ENCODE measurements at regions not wholly inside any gene's neighbourhood (a gene's known extent, or its start where the extent isn't known, plus 50 kb on each side); places are given as distances from the start of the nearest gene placed in this dataset.

DNA sequence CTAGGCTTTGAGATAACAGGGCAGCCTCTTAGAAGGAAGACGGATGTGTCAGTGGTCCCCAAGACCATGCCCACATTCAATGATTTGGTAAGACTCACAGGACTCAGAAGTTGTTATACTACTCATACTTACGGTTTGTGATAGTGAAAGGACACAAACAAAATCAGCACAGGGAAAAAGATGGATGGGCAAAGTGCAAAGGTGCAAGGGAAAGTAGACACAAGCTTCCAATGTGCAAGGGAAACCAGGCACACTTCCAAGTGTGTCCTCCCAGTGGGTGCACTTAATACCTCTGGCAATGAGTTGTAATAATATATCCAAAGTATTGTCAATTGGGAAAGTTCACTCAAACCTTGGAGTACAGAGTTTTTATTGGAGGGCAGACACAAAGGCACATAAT is 53.8 kb upstream of the VCX start:
- no peak overlapping the region for H3K4me3 ChIP-seq (ENCODE audit: control insufficient read depth, low read depth, low read length)
- TF ChIP-seq, protein P1, sequence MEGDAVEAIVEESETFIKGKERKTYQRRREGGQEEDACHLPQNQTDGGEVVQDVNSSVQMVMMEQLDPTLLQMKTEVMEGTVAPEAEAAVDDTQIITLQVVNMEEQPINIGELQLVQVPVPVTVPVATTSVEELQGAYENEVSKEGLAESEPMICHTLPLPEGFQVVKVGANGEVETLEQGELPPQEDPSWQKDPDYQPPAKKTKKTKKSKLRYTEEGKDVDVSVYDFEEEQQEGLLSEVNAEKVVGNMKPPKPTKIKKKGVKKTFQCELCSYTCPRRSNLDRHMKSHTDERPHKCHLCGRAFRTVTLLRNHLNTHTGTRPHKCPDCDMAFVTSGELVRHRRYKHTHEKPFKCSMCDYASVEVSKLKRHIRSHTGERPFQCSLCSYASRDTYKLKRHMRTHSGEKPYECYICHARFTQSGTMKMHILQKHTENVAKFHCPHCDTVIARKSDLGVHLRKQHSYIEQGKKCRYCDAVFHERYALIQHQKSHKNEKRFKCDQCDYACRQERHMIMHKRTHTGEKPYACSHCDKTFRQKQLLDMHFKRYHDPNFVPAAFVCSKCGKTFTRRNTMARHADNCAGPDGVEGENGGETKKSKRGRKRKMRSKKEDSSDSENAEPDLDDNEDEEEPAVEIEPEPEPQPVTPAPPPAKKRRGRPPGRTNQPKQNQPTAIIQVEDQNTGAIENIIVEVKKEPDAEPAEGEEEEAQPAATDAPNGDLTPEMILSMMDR (conservative IDR thresholded peaks at IDR 0.05; ENCODE audit: control insufficient read depth, insufficient read depth, low read depth, low read length): no peak
- DNase-seq (ENCODE audit: low read depth): no peak

DNA sequence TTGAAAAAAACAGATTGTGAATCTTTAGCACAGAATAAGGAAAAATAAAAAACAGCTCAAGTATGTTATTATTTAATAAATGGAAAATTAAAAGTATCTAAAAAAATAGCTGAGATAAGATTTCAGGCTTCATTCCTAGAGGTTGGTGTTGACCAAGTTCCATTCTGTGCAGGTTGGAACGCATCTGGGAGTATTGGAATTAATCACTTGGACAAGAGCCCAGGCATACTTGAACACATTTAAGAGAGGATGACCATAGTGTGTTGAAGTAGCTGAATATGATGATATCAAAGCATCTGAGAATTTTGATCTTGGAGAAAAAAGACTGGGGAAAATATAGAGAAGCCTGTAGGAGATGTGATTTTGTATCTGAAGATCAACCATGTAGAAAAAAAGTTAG is 54.6 kb upstream of the VCX start:
- TF ChIP-seq, protein P1 (conservative IDR thresholded peaks at IDR 0.05; ENCODE audit: control insufficient read depth, insufficient read depth, low read depth, low read length): no peak
- H3K4me3 ChIP-seq (ENCODE audit: control insufficient read depth, low read depth, low read length): no peak overlapping the region
- DNase-seq (ENCODE audit: low read depth): no peak

DNA sequence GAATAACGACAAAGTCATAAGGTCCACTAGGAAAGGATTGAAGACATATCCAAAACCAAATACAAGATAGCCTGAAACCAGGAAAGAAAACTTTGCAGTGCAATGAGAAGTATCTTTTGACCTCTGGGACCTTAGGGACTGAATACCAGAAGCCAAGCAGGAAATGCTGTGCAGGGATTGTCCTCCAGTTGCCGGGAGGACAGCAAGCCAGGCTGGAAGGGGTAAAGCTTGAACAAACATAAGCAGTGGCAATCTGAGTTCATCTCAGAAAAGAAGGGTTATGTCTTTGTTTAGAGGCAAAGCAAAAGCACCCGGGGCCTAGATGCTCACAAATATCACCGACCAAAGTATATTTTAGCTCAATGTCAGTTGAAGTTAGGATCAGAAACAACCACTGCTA is 55.3 kb upstream of the VCX start:
- no peak for DNase-seq (ENCODE audit: low read depth)
- TF ChIP-seq, protein P1 (conservative IDR thresholded peaks at IDR 0.05; ENCODE audit: control insufficient read depth, insufficient read depth, low read depth, low read length): no peak
- H3K4me3 ChIP-seq (ENCODE audit: control insufficient read depth, low read depth, low read length): no peak overlapping the region

DNA sequence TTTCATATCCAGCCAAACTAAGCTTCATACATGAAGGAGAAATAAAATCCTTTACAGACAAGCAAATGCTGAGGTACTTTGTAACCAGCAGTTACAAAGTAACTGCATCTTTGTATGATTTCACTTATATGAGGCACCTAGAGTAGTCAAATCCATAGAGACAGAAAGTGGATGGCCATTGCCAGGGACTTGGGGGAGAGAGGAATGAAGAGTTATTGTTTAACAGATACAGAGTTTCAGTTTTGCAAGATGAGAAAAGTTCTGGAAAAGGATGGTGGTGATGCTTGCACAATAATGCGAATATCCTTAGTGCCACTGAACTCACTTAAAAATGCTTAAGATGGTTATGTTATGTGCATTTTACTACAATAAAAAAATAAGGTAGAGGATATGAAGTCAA is 58.4 kb upstream of the VCX start:
- no peak for DNase-seq (ENCODE audit: low read depth)
- H3K4me3 ChIP-seq (ENCODE audit: control insufficient read depth, low read depth, low read length): no peak overlapping the region
- TF ChIP-seq, protein P1 (conservative IDR thresholded peaks at IDR 0.05; ENCODE audit: control insufficient read depth, insufficient read depth, low read depth, low read length): no peak

DNA sequence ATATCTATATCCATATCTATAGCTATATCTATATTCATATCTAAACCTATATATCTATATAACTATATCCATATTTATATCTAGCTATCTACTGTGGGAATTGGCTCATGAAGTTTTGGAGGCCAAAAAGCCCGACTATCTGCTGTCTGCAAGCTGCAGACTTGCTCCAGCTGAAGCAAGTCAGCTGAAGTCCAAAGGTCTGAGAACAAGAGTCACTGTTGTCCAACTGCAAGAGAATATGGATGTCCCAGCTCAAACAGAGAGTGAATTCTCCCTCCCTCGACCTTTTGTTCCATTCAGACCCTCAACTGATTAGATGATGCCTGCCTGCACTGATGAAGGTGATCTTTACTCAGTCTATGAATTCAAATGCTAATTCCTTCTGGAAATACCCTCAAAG is 63.3 kb upstream of the VCX start:
- H3K4me3 ChIP-seq (ENCODE audit: control insufficient read depth, low read depth, low read length): no peak overlapping the region
- DNase-seq (ENCODE audit: low read depth): no peak
- TF ChIP-seq, protein P1 (conservative IDR thresholded peaks at IDR 0.05; ENCODE audit: control insufficient read depth, insufficient read depth, low read depth, low read length): no peak

DNA sequence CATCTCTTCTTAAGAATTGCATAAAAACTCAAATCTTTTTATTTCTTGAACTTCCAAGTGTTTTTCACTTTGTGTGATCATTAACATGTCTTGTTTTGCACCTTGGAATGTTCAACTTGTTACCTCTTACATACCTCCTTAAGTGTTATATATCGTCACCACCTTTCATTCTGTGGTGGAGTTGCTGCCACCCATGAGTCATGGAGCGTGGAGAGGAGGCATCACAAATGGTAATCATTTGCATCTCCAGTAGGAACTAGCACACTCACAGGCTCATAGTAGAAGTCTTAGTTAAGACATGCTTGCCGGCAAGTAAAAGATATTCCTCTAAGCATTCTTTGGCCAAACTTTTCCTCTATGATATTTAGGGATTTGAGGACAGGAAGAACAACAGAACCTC is 67.0 kb upstream of the VCX start:
- TF ChIP-seq, protein P1 (conservative IDR thresholded peaks at IDR 0.05; ENCODE audit: control insufficient read depth, insufficient read depth, low read depth, low read length): no peak
- no peak overlapping the region for H3K4me3 ChIP-seq (ENCODE audit: control insufficient read depth, low read depth, low read length)
- DNase-seq (ENCODE audit: low read depth): no peak

DNA sequence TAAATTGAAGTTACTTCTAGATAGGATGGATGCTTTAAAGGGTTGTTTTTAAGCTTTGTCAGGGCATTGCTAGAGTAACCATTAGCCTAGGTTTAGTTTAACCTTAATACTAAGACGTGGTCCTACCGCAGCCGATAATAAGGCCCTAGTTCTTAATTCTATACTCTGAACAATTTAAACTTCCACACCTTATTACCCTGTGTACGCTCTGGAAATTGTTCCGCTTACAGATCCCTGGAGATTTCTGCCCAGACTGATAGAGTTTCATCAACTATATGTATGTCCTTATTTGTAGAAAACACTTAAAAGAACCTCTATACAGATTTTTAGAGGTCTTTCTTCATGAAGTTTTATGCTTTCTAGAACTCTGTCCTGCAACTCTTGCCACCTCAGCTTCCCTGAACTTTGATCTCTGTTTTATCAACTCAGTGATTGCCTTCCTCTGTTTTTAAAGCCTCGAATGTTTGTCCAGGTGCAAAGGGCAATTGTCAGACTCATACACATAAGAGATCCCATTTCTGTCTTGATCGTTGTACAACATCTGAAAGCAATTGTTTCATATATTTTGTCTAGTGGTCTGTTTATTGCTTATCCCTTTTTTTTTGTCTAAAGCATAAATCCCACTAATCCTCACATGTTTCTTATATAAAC is 71.1 kb upstream of the VCX start:
- TF ChIP-seq, protein P1 (conservative IDR thresholded peaks at IDR 0.05; ENCODE audit: control insufficient read depth, insufficient read depth, low read depth, low read length): no peak
- no peak for DNase-seq (ENCODE audit: low read depth)
- H3K4me3 ChIP-seq (ENCODE audit: control insufficient read depth, low read depth, low read length): no peak overlapping the region
